ENCODE measurements at regions not wholly inside any gene's neighbourhood (a gene's known extent, or its start where the extent isn't known, plus 50 kb on each side); places are given as distances from the start of the nearest gene placed in this dataset.

- TF ChIP-seq POLR2A (IDR thresholded peaks at IDR 0.05; ENCODE audit: low read depth, low read length) = no peak
- no peak for TF ChIP-seq TAF1 (IDR thresholded peaks at IDR 0.05; ENCODE audit: borderline replicate concordance, low read depth, low read length)
- TF ChIP-seq POLR2AphosphoS5 (IDR thresholded peaks at IDR 0.05; ENCODE audit: low read depth, low read length) = no peak
Measured at GRCh38 chr5:152523964-152524363, 118.9 kb upstream of the NMUR2 start.
